Hippocampal formation (tissue), 2 donors: ENCODE measurements at regions not wholly inside any gene's neighbourhood (a gene's known extent, or its start where the extent isn't known, plus 50 kb on each side); places are given as distances from the start of the nearest gene placed in this dataset.
"Not testable (repeated sequence)": the region's sequence is repeated elsewhere in the genome, so short reads cannot be mapped to it uniquely, and the experiment has no call there.

ENCODE experiments used
- DNase-seq, 2 donors: peaks; one replicate each; lab custom pipeline; 2025; lab: John Stamatoyannopoulos, UW

GRCh38 chr15:66883284-66883911 lies 181.4 kb downstream of the SMAD6 start:
- peak; percentile 22 to 57 for DNase-seq

DNA sequence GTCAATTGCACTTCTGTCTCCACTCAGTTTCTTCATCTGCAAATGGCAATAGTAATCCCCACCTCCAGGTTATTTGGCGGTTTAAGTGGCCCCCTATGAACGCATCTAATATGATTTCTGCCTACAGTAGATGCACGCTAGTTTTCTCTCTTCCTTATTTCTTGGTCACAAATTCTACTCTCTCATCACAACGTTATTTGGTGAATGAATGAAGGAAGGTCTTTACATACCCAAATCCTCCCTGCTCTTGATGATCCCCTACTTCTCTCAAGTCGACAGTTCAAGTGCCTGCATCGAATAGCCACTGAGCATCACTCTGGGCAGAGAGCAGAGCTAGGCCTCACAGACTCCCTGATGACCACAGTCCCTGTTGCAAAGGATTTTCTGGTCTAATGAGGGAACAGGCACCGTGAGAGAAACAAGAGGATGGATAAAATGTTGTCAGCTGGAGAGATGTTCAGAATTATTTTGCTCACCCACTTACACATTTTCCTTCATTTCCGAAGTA lies 181.2 kb upstream of the SMAD3 start:
- DNase-seq, result no peak

- no peak for DNase-seq
Observed at GRCh38 chr15:66884661-66885237, 180.7 kb upstream of the SMAD3 start.

DNA sequence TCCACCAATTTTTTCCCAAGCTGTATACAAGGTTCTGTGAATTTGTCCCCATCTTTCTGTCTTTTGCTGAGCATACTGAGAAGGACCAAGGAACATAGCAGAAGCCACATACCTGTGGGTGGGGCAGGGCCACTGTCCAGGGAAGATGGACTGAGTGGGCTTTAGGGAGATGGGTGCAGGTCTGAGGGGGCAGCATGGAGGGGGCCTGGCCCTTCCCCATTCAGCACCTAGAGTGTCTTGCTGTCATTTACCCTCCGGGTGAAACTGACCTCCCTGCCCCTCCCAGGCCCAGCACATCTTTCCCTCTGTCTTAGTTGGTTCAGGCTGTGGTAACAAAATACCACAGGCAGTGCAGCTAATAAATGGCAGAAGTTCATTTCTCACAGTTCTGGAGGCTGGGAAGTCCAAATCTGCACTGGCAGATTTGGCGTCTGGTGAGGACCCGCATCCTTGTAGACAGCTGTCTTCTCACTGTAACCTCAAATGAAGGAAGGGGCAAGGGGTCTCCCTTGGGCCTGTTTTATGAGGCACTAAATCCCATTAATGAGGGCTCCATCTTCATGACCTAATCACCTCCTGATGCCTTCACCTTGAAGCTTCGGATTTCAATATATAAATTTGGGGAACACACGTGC lies 180.0 kb upstream of the SMAD3 start:
- DNase-seq, result no peak

DNA sequence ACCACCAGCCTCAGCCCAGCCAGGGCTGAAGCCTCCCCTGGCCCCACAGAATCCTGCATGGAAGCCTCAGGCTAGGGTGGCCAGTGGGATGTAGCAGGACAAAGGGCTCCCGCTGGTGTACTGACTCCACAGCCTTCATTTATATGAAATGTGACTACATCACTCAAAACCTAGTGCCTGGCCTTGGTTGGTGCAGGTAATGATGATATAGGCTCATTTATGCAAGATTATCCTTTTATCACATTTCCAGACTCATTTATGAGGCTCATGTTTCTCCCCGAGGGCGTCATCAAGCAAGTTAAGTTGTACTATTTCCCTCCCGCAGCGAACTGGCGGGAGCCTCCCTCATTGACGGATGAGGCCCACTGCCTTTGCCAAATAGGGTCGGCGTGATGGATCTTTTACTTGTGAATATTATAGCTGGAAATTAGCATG lies 179.1 kb upstream of the SMAD3 start:
- no peak for DNase-seq

- DNase-seq, result no peak
Observed at GRCh38 chr15:66886686-66887273, 178.6 kb upstream of the SMAD3 start.

DNA sequence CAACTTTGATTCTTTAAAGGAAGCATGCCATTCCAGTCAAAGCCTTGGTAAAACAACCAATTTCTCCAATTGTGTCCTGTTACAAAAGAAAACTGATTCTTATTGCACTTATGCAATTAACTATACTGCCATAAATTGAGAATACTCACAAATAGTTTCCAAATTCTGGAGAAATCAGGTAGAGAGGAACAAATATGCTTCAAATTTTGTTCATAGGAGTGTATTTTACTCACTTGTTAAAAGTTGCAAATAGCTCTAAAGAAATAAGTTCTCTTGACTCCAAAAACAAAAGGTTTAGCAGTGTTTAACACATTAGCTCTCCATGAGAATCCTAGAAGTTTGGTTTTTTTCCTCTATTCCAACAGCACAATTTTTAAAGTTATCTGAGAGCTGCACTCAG lies 176.1 kb upstream of the SMAD3 start:
- DNase-seq, result not testable (repeated sequence)

GRCh38 chr15:66891776-66892175 lies 173.6 kb upstream of the SMAD3 start:
- DNase-seq, result no peak

DNA sequence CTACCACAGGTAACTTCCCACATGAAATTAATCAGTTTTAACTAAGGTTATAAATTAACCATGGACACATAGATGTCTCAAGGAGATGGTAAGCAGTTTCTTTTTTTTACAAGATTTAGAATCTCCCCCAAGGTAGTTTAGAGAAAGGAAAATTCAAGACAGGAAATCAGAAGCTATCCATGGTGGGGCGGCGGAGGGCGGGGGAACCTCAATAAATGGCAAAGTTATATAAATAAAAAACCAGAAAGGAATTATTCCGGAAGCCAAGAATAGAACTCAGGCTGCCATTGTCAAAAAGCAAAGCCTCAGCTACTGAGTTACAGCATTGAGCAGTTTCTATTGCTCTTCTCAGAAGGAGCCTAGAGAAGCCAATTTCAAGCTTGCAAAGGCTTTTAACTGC lies 172.1 kb upstream of the SMAD3 start:
- no peak for DNase-seq

- DNase-seq, result no peak
Observed at GRCh38 chr15:66894363-66894762, 171.0 kb upstream of the SMAD3 start.

GRCh38 chr15:66894986-66895780 lies 170.2 kb upstream of the SMAD3 start:
- no peak for DNase-seq

DNA sequence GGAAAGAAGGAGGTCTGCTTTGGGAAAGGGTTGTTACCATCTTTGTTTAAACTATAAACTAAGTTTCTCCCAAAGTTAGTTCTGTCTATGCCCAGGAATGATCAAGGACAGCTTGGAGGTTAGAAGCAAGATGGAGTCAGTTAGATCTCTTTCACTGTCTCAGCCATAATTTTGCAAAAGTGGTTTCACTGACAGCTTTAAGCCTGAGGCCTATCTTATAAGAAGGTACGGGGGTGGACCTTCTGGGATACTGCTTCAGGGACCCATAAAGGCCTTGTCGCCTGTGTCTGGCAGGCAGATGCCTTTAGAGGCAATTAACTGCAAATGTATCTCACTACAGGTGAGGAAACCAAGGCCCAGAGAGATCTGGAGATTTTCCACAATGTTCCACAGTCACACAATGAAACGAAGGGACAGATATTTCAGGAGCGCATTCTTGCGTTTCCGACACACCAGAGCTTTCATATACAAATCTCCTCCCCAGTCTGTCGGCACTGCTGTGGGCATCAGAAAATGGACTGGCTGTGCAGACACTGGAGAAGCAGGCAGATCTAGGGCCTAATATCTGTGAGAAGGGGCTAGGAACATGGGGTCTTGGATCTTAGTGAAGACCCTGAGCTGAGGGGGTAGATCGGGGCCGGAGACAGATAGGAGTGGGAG lies 169.5 kb upstream of the SMAD3 start:
- no peak for DNase-seq

DNA sequence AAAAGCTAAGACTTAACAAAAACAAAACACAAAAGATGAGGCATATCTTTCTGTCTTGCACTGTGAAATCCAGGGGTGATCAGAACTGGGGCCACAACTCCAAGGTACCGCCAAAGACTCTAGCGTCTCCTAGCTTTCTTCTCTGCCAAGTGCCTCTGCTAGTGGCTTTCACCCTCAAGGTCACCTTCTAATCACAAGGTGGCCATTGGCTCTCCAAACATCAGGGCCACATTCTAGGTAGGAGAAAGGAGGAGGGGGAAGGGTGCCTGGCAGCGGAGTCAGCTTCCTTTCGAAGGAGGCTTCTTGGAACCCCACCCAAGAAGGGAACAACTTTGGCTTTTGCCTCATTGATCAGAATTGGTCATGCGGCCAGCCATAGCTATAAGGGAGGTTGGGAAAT lies 168.8 kb upstream of the SMAD3 start:
- no peak for DNase-seq

DNA sequence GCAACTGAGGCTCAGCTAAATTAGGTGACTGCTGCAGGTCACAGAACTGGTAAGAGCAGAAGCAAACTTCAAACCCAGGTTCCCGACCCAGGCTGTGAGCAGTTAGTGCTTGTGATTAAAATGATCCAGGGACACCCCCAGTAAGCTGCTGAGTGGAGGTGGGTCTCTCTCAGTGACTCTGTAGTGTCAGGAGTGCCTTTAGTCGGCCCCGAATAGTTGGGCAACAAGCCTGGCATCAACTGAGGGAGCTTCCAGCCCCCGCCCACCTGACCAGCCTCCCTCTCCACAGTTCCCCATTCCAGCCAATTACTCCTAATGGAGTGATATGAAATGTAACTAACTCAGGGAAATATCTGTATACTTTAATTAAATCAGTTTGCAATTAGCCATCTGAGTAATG lies 168.0 kb upstream of the SMAD3 start:
- no peak for DNase-seq

- DNase-seq, result no peak
Observed at GRCh38 chr15:66897971-66898370, 167.4 kb upstream of the SMAD3 start.

GRCh38 chr15:66898656-66899386 lies 166.6 kb upstream of the SMAD3 start:
- DNase-seq, result no peak

DNA sequence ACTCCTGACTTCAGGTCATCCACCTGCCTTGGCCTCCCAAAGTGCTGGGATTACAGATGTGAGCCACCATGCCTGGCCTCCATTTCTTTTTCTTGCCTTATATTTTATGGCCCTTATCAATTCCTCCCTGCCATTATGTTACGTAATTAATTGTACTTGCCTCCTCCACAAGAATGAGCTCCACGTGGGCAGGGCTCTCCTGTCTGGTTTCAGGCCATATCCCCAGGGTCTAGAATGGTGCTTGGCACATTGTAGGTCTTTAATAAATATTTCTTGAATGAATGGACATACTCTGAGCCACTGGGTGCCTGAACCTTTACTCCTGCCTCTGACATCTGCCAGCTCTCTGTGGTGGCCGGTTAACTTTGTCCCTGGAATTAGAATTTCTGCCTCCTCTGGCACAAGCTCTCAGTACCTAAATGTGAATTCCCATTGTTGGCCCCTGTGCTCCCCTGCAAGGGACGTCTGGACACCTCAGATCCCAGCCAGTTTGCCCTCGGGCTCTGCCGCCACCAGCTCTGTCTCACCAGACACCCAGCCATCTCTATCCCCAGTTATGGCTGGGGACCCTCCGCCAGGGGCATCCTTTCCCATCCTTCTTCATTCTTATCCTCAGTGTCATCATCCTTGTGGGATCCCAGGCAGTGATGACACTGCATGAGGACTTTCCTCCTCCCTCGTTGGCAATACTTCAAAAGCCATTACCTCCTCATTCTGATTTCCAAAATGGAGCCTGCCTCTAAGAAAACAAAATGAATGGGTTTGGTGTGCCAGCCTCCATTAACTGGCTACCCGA lies 165.6 kb upstream of the SMAD3 start:
- no peak for DNase-seq

GRCh38 chr15:66900586-66901310 lies 164.7 kb upstream of the SMAD3 start:
- DNase-seq, result no peak

DNA sequence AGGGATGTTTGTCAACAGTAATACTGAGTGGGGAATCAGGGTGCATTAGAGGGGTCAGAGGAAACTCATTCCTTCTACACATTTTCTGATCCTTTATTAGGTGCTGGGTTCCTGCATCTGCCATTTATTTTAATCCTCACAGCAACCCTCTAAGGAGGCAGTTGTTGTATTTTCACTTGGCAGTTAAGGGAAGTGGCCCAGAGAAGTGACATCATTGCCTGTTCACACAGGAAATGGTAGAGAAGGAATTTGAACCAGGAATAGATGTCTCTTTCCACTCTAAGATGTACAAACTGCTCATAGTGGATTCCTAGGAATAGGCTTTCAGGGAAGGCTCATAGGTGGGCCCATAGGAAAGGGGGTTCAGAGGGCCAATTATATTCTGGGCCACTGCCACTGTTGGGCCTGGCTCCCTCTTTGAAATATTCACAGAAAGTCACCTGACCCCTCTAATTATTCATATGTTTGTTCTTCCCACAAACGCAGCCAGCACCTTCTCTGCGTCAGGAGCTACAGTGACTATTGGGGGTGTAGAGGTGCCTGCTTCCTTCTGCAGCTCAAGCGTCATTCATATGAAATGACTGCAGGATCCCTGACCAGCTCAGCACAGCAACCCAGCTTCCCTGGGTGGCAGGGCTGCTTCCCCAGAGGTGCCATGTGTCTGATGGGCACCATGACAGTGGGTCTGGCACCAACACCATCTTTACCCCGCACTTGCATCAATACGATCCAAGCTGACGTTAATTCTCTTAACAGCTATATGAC lies 163.9 kb upstream of the SMAD3 start:
- DNase-seq, result no peak
